ENCODE measurements at regions not wholly inside any gene's neighbourhood (a gene's known extent, or its start where the extent isn't known, plus 50 kb on each side); places are given as distances from the start of the nearest gene placed in this dataset.

GRCh38 chr5:171592076-171592475 lies 172.6 kb downstream of the FGF18 start:
- peaks cover 0 to 7% of the 10 kb centered on the region in 2 experiments for H3K9me3 ChIP-seq (ENCODE audit: control insufficient read depth in 1 of 2, insufficient read depth in 1 of 2, low read length in 2 of 2)
- H3K27me3 ChIP-seq (ENCODE audit: control insufficient read depth in 1 of 2, insufficient read depth in 2 of 2, low read length in 2 of 2), result peaks cover 0 to 3% of the 10 kb centered on the region in 2 experiments
- no peaks in the 10 kb centered on the region for H3K4me1 ChIP-seq (ENCODE audit: insufficient read depth, low read length)
- DNase-seq (no peak), ATAC-seq (ENCODE audit: poor library complexity) (no peak)
- H3K27me3 Mint-ChIP-seq, result peaks cover 6% of the 10 kb centered on the region
- H3K27ac Mint-ChIP-seq, result no peak overlapping the region
- H3K36me3 Mint-ChIP-seq (ENCODE audit: low read depth), result no peaks in the 10 kb centered on the region
- no peak overlapping the region for H3K4me3 Mint-ChIP-seq
- no peak for TF ChIP-seq CTCF (IDR thresholded peaks at IDR 0.05)
- intact Hi-C loops (cut with DNase I, micrococcal nuclease), result no loop called here
- no peaks in the 10 kb centered on the region for H3K36me3 ChIP-seq (ENCODE audit: insufficient read depth, low read length)
- no peaks in the 10 kb centered on the region for H3K4me1 Mint-ChIP-seq (ENCODE audit: low read depth)
- ChIA-PET POLR2A (no interaction called here), CTCF (no interaction called here)
- no peak overlapping the region for H3K27ac ChIP-seq (ENCODE audit: low read depth in 1 of 2, low read length in 2 of 2)
- H3K9me3 Mint-ChIP-seq, result no peaks in the 10 kb centered on the region
- no peak overlapping the region for H3K4me3 ChIP-seq (ENCODE audit: low read length)

GRCh38 chr5:171592736-171593135 lies 173.3 kb downstream of the FGF18 start:
- Mint-ChIP-seq H3K4me1 (ENCODE audit: low read depth) (no peaks in the 10 kb centered on the region), H3K9me3 (no peaks in the 10 kb centered on the region), H3K27ac (no peak overlapping the region), H3K27me3 (peaks cover 9% of the 10 kb centered on the region), H3K4me3 (no peak overlapping the region), H3K36me3 (ENCODE audit: low read depth) (no peaks in the 10 kb centered on the region)
- ChIA-PET CTCF (no interaction called here), POLR2A (interaction anchor here (0.6 kb wide), 1 partner anchor 107 kb away, joined by 3 read pairs; no protein-coding TSS in a partner anchor)
- Histone ChIP-seq H3K4me3 (ENCODE audit: low read length) (no peak overlapping the region), H3K27ac (ENCODE audit: low read depth in 1 of 2, low read length in 2 of 2) (no peak overlapping the region), H3K9me3 (ENCODE audit: control insufficient read depth in 1 of 2, insufficient read depth in 1 of 2, low read length in 2 of 2) (peaks cover 0 to 7% of the 10 kb centered on the region in 2 experiments), H3K27me3 (ENCODE audit: control insufficient read depth in 1 of 2, insufficient read depth in 2 of 2, low read length in 2 of 2) (peaks cover 0 to 3% of the 10 kb centered on the region in 2 experiments), H3K4me1 (ENCODE audit: insufficient read depth, low read length) (no peaks in the 10 kb centered on the region), H3K36me3 (ENCODE audit: insufficient read depth, low read length) (no peaks in the 10 kb centered on the region)
- intact Hi-C loops (cut with DNase I, micrococcal nuclease), result no loop called here
- no peak for ATAC-seq (ENCODE audit: poor library complexity)
- TF ChIP-seq CTCF (IDR thresholded peaks at IDR 0.05), result no peak
- DNase-seq, result no peak

GRCh38 chr5:171593401-171593800 lies 174.0 kb downstream of the FGF18 start:
- H3K27me3 Mint-ChIP-seq, result peaks cover 11% of the 10 kb centered on the region
- no peaks in the 10 kb centered on the region for H3K36me3 ChIP-seq (ENCODE audit: insufficient read depth, low read length)
- ChIA-PET POLR2A (no interaction called here), CTCF (no interaction called here)
- no peaks in the 10 kb centered on the region for H3K9me3 Mint-ChIP-seq
- intact Hi-C loops (cut with DNase I, micrococcal nuclease), result no loop called here
- ATAC-seq (ENCODE audit: poor library complexity), result no peak
- no peak for TF ChIP-seq CTCF (IDR thresholded peaks at IDR 0.05)
- no peak overlapping the region for H3K4me3 Mint-ChIP-seq
- peaks cover 0 to 3% of the 10 kb centered on the region in 2 experiments for H3K27me3 ChIP-seq (ENCODE audit: control insufficient read depth in 1 of 2, insufficient read depth in 2 of 2, low read length in 2 of 2)
- H3K9me3 ChIP-seq (ENCODE audit: control insufficient read depth in 1 of 2, insufficient read depth in 1 of 2, low read length in 2 of 2), result peaks cover 0 to 11% of the 10 kb centered on the region in 2 experiments
- H3K36me3 Mint-ChIP-seq (ENCODE audit: low read depth), result no peaks in the 10 kb centered on the region
- no peaks in the 10 kb centered on the region for H3K4me1 ChIP-seq (ENCODE audit: insufficient read depth, low read length)
- no peak for DNase-seq
- H3K27ac Mint-ChIP-seq, result no peak overlapping the region
- H3K27ac ChIP-seq (ENCODE audit: low read depth in 1 of 2, low read length in 2 of 2), result no peak overlapping the region
- no peak overlapping the region for H3K4me3 ChIP-seq (ENCODE audit: low read length)
- no peaks in the 10 kb centered on the region for H3K4me1 Mint-ChIP-seq (ENCODE audit: low read depth)

Measured in CD4-positive, alpha-beta T cell (primary cell).